HepG2 (cell line): ENCODE measurements at regions not wholly inside any gene's neighbourhood (a gene's known extent, or its start where the extent isn't known, plus 50 kb on each side); places are given as distances from the start of the nearest gene placed in this dataset.

Experiments
- ATAC-seq: fragments of 200-7000 bp; cut with Tn5 transposase; 3 replicates; pipeline ENCODE4 v1.9.1; 2020; ENCODE audit warnings: mild to moderate bottlenecking, moderate library complexity
- BruUV-seq: library from RNA; stranded (reverse); fragments of 400-500 nt; replicated peaks from 2 replicates; lab custom pipeline; 2021; lab: Mats Ljungman, UMichigan
- CTCF ChIA-PET: fragments of 300-600 bp; formaldehyde crosslinking; extraction: SDS; loops from one replicate; lab custom pipeline; 2021; ENCODE audit warnings: low total read pairs, inconsistent platforms, low intra/inter-chr PET ratio; lab: Yijun Ruan, JAX
- POLR2A ChIA-PET: fragments of 350-600 bp; sonication (Branson Sonifier 250); formaldehyde crosslinking; loops from one replicate; lab custom pipeline; 2020; ENCODE audit warnings: antibody characterized with exemption, inconsistent platforms; lab: Yijun Ruan, JAX
- DNase-seq: peaks from one replicate; pipeline ENCODE4 v3.0.0-alpha.2; 2015; ENCODE audit warnings: low spot score
- FAIRE-seq: peaks from 3 replicates; lab custom pipeline; 2011; peaks lifted over from hg19 to GRCh38; lab: Jason Lieb, UNC
- H2AFZ ChIP-seq: one replicate; pipeline ENCODE4 v1.6.1; 2011; ENCODE audit warnings: low read length, inconsistent platforms
- H3K27ac ChIP-seq: fragments of 300-600 bp; 3 replicates; pipeline ENCODE4 v1.8.0; 2011; ENCODE audit warnings: mixed run types, mild to moderate bottlenecking, mixed read lengths, low read length, inconsistent platforms; ENCODE audit not compliant: insufficient read depth; ENCODE audit errors: extremely low read length
- H3K27me3 ChIP-seq, 2 experiments: fragments of 200-600 bp in 1 of 2; 2 replicates in 1 of 2; 3 replicates in 1 of 2; pipeline versions ENCODE4 v1.6.0 to v1.8.0; 2011; ENCODE audit warnings: low read length in 2 of 2, mild to moderate bottlenecking in 2 of 2, moderate library complexity in 2 of 2, inconsistent platforms in 1 of 2; ENCODE audit not compliant: insufficient read depth in 2 of 2, control insufficient read depth in 1 of 2
- H3K36me3 ChIP-seq, 2 experiments: fragments of 200-600 bp in 1 of 2; replicated peaks in 1 of 2; 2 replicates in 1 of 2; 3 replicates in 1 of 2; pipeline versions ENCODE4 v1.5.1 to v1.8.0; 2011; ENCODE audit warnings: low read length in 2 of 2, inconsistent platforms in 1 of 2; ENCODE audit not compliant: insufficient read depth in 2 of 2, control insufficient read depth in 1 of 2
- H3K4me1 ChIP-seq: 2 replicates; pipeline ENCODE4 v1.5.1; 2012; ENCODE audit warnings: low read length, inconsistent platforms; ENCODE audit not compliant: insufficient read depth
- H3K4me2 ChIP-seq: 2 replicates; pipeline ENCODE4 v1.6.0; 2011; ENCODE audit warnings: low read depth, low read length, inconsistent platforms
- H3K4me3 ChIP-seq, 3 experiments: fragments of 200-600 bp in 1 of 3; sonication (generic), shearing (Covaris generic) in 1 of 3; replicated peaks in 1 of 3; 2 replicates each; pipeline ENCODE4 v1.5.1; 2011 to 2016; ENCODE audit warnings: low read length in 3 of 3, inconsistent platforms in 2 of 3, low read depth in 2 of 3, mild to moderate bottlenecking in 2 of 3, control low read depth in 1 of 3, mixed read lengths in 1 of 3; ENCODE audit not compliant: insufficient read depth in 1 of 3
- H3K79me2 ChIP-seq: one replicate; pipeline ENCODE4 v1.6.1; 2011; ENCODE audit warnings: low read length, inconsistent platforms; ENCODE audit not compliant: insufficient read depth
- H3K9ac ChIP-seq: 2 replicates; pipeline ENCODE4 v1.6.0; 2011; ENCODE audit warnings: mild to moderate bottlenecking, low read depth, low read length, inconsistent platforms; ENCODE audit not compliant: insufficient read depth
- H3K9me3 ChIP-seq: 2 replicates; pipeline ENCODE4 v1.5.1; 2012; ENCODE audit warnings: mild to moderate bottlenecking, low read length
- H4K20me1 ChIP-seq: 2 replicates; pipeline ENCODE4 v1.6.0; 2011; ENCODE audit warnings: inconsistent platforms, mild to moderate bottlenecking, low read length, moderate library complexity; ENCODE audit not compliant: insufficient read depth
- MTA1 ChIP-seq: sonication (generic); formaldehyde crosslinking; IDR thresholded peaks from 2 replicates; pipeline ENCODE4 v1.4.0; 2020; ENCODE audit warnings: missing genetic modification reagents, mild to moderate bottlenecking, borderline replicate concordance
- SMAD3 ChIP-seq: sonication (generic); formaldehyde crosslinking; IDR thresholded peaks from 2 replicates; pipeline ENCODE4 v1.4.0; 2020; ENCODE audit warnings: missing genetic modification reagents
- SMYD3 ChIP-seq: sonication (generic); formaldehyde crosslinking; IDR thresholded peaks from 2 replicates; pipeline ENCODE4 v1.8.1; 2023; ENCODE audit warnings: mild to moderate bottlenecking, missing genetic modification reagents
- TBX3 ChIP-seq: fragments of 450-650 bp; IDR thresholded peaks from 2 replicates; pipeline ENCODE4 v1.6.1; 2017; ENCODE audit warnings: antibody characterized with exemption, mild to moderate bottlenecking, inconsistent platforms, borderline replicate concordance
- ZBTB34 ChIP-seq: sonication (generic); formaldehyde crosslinking; IDR thresholded peaks from 2 replicates; pipeline ENCODE4 v1.8.0; 2022; ENCODE audit warnings: mild to moderate bottlenecking, missing genetic modification reagents
- ZC3H4 ChIP-seq: sonication (generic); formaldehyde crosslinking; IDR thresholded peaks from 2 replicates; pipeline ENCODE4 v1.4.0; 2020; ENCODE audit warnings: missing genetic modification reagents, borderline replicate concordance
- ZNF484 ChIP-seq: sonication (generic); formaldehyde crosslinking; IDR thresholded peaks from 2 replicates; pipeline ENCODE4 v1.5.1; 2020; ENCODE audit warnings: mild to moderate bottlenecking, low read depth, missing genetic modification reagents, borderline replicate concordance
- WGBS: methylation state at CpG from one replicate; pipeline ENCODE4 v1.1.6; 2017; ENCODE audit warnings: low lambda C conversion rate; 5-methylcytosine and 5-hydroxymethylcytosine counted together
- in situ Hi-C: cut with HindIII; loops from 2 replicates; pipeline ENCODE4 v1.10.0; 2017; ENCODE audit warnings: low pct_unique_long_range_greater_than_20kb; ENCODE audit not compliant: extremely low pct_ligation_motif_present
- intact Hi-C: fragments of 100-400 bp; cut with micrococcal nuclease; formaldehyde crosslinking; loops from one replicate; pipeline ENCODE4 v1.10.0; 2022; ENCODE audit not compliant: unreplicated experiment

- H3K27me3 ChIP-seq = peaks cover 1 to 31% of the 10 kb centered on the region in 2 experiments; a peak in 3 of 5 replicates
- H3K79me2 ChIP-seq = no peaks in the 10 kb centered on the region
- CTCF ChIA-PET = no interaction called here
- no peak for DNase-seq
- TF ChIP-seq ZNF484 (CRISPR knock-in tag) = no peak
- TF ChIP-seq MTA1 (CRISPR knock-in tag) = no peak
- TF ChIP-seq ZBTB34 (CRISPR knock-in tag) = no peak
- no peak for TF ChIP-seq SMAD3
- TF ChIP-seq SMYD3 (CRISPR knock-in tag) = no peak
- no peak for TF ChIP-seq ZC3H4 (CRISPR knock-in tag)
- TF ChIP-seq TBX3 = no peak
- TF ChIP-seq, all 625 proteins: peak for 0
- Histone ChIP-seq H4K20me1 (no peaks in the 10 kb centered on the region), H3K9ac (no peak overlapping the region), H3K4me2 (no peak overlapping the region), H3K27ac (no peak overlapping the region), H3K36me3 (no peaks in the 10 kb centered on the region), H3K4me1 (no peaks in the 10 kb centered on the region), H2AFZ (no peak overlapping the region), H3K4me3 (no peak overlapping the region), H3K9me3 (no peaks in the 10 kb centered on the region; the same call in 1 of the 2 replicates)
- no peak for FAIRE-seq
- in situ Hi-C loops (no loop called here), intact Hi-C loops (no loop called here)
- no peak for ATAC-seq
- POLR2A ChIA-PET = no interaction called here
- BruUV-seq = no TSS peak
- 24% methylated on average over 6 of the region's 6 CpGs for WGBS
Observed at GRCh38 chr12:4829793-4830162, 79.9 kb upstream of the KCNA1 start.
